ENCODE measurements at regions not wholly inside any gene's neighbourhood (a gene's known extent, or its start where the extent isn't known, plus 50 kb on each side); places are given as distances from the start of the nearest gene placed in this dataset.
"Not testable (repeated sequence)": the region's sequence is repeated elsewhere in the genome, so short reads cannot be mapped to it uniquely, and the experiment has no call there.

DNA sequence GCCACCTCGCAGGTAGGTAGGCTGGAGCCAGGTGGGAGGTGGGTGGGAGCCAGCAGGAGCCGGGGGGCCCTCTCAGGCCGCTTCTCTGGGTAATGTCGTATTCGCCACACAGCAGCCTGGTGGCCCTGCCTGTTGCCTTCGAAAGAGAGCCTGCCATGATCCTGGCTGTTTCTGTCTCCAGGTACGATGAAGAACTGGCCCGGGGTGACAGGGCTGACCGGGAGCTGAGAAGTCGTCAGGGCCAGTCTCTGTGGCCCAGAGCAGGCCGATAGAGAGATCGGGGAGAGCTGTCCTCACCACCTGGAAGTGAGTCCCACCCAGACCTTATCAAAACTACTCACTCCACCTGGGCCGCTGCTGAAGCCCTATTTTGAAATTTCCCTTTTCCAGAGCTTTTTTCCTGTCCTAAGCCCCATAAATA is 123.9 kb upstream of the TPTE start:
- not testable (repeated sequence) for TF ChIP-seq CTCF, POLR2A (IDR thresholded peaks at IDR 0.05)

Data from tibial nerve (tissue), 3 donors.